HG03571 (cell line): ENCODE measurements at regions not wholly inside any gene's neighbourhood (a gene's known extent, or its start where the extent isn't known, plus 50 kb on each side); places are given as distances from the start of the nearest gene placed in this dataset.
A peak's percentile ranks its signal among the peaks of the same experiment; 100 is the strongest.

Experiments used
- ATAC-seq: cut with Tn5 transposase; IDR thresholded peaks from one replicate; pipeline ENCODE4 v1.9.1; 2021; ENCODE audit not compliant: unreplicated experiment

- ATAC-seq, result no peak
Observed at GRCh38 chr1:105684714-105685113, 1371.8 kb upstream of the PRMT6 start.

DNA sequence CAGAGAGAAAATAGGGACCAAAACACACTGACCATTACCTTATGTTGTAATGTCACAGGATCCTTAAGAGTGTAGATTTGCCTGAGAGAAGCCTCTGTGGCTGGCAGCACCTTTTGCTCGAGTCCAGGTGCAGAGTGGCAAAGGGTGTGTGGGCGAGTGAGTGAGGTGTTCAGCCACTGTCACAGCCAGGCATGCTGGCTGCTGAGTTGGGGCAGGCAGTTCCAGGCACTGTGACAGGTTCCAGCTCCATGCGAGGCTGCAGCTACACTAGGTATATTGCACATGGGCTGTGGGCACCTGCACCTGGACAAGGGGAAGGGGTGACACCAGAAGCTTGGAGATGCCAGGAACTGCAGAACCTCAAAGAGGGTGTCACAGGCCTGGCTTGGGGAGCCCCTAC lies 1370.4 kb upstream of the PRMT6 start:
- no peak for ATAC-seq

GRCh38 chr1:105686874-105687690 lies 1369.4 kb upstream of the PRMT6 start:
- ATAC-seq, result no peak

GRCh38 chr1:105700723-105701122 lies 1355.8 kb upstream of the PRMT6 start:
- ATAC-seq, result no peak

- no peak for ATAC-seq
Observed at GRCh38 chr1:105724286-105724685, 1332.2 kb upstream of the PRMT6 start.

DNA sequence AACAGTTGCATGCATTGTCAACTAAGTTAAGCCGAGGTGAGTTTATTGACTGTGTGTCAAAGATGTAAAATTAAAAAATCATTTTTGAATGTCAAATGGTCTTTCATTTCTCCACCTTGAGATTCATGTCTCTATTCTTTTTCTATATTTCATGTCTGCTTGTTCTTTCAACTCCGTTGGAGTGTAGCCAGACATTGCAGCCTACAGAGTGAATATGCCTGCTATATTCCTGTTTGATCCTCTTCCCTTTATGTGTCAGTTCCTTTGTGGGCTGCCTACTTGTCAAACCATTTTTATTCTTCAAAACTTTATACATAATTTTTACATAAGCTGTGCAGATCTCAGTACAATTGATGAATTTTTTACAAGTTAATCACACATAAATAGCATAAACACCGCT lies 1325.8 kb upstream of the PRMT6 start:
- no peak for ATAC-seq

GRCh38 chr1:105736349-105736748 lies 1320.1 kb upstream of the PRMT6 start:
- no peak for ATAC-seq

- ATAC-seq, result no peak
Observed at GRCh38 chr1:105779727-105780126, 1276.7 kb upstream of the PRMT6 start.

- ATAC-seq, result no peak
Observed at GRCh38 chr1:105785021-105785420, 1271.5 kb upstream of the PRMT6 start.

DNA sequence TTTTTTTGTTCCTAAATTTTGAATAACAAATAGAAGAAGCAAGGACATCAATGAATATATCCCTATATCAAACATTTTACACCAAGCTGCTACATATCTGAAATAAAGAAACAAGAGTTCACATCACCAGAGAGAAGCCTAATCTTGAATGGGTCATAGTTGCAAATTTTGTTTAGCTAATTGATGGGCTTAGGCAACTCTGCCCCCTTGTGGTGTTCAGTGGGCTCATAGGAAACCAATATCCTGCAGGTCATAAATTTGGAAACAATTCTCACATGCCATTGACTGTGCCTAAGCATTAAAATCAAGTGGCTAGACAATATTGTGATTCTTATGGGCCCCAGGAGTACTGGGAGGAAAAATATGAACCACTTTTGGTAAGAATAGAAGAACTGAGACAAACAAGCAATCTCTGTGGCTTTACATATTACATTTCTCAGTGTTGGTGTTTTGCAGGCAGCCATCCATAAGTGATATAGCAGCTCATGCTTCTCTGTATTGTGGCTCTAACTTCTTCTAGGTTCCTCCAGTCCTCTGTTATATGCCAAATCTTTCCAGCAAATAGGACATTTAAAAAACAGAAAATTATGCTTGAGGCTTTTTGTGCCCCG lies 1262.8 kb upstream of the PRMT6 start:
- ATAC-seq, result no peak

DNA sequence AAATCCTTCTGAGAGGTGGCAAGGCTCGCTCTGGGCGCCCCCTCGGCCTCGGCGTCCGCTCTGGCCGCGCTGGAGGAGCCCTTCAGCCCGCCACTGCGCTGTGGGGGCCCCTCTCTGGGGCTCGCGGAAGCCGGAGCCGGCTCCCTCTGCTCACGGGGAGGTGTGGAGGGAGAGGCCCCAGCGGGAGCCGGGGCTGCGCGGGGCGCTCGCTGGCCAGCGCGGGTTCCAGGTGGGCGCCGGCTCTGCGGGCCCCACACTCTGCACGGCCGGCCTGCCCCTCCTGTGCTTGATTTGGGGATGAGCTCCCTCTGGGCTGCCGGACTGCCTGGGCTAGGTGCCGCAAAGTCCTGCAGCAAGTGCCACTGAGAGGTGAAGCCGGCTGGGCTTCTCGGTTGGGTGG lies 1260.7 kb upstream of the PRMT6 start:
- no peak for ATAC-seq

GRCh38 chr1:105830571-105831146 lies 1225.8 kb upstream of the PRMT6 start:
- no peak for ATAC-seq

- no peak for ATAC-seq
Observed at GRCh38 chr1:105838071-105838470, 1218.4 kb upstream of the PRMT6 start.

DNA sequence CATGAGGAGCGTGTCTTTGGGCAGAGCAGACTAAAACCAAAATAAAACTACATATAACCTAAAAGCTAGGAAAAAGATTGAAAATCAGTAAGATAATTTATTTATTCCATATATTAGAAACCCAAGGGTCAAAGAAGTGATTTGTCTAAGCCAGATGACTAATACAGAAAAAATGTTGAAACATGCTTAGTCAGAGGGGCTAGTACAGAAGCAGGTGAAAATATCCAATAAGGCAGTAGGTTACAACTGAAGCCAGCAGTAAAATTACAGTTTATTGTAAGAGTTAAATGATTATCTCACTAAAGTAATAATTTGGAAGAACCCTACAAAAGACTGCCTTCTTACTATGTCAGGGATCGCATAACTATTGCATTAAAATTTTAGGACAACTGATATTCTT lies 1190.9 kb upstream of the PRMT6 start:
- no peak for ATAC-seq

DNA sequence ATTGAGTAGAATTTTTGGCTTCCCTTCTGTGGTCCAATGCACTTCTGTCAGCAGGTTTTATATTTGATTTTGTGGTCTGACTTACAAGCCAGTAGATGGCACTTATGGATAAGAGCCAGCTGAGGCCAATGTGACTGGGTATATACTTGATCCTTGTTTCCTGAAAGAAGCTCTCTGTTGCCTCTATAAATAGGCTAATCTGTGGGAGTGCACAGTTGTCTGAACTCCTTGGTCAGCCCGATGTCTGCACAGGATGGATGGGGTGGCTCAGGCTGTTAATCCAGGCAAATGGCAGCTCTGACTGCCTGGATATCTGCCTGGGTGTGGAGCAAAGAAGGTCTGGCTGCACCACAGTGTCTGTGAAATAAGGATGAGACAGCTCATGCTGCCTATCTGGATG lies 1183.7 kb upstream of the PRMT6 start:
- no peak for ATAC-seq

DNA sequence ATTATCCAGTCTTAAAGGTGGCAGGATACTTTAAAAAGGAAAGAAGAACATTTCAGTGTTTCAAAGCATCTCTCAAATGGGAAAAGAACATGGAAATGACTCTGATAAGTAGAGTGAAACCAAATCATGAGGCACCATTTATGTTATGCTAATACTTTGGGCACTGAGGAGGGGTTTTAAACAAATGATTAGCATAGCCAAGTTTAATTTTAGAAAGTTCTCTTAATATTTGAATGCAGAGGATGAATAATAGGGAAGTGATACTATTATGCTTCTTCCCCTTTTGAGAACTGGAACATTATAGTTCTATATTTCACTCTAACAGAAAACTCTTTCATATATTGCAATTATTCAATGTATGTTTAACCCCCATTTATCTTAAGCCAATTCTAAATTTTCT lies 1181.9 kb upstream of the PRMT6 start:
- ATAC-seq, result peak; percentile 83

- no peak for ATAC-seq
Observed at GRCh38 chr1:105886309-105886708, 1170.2 kb upstream of the PRMT6 start.

DNA sequence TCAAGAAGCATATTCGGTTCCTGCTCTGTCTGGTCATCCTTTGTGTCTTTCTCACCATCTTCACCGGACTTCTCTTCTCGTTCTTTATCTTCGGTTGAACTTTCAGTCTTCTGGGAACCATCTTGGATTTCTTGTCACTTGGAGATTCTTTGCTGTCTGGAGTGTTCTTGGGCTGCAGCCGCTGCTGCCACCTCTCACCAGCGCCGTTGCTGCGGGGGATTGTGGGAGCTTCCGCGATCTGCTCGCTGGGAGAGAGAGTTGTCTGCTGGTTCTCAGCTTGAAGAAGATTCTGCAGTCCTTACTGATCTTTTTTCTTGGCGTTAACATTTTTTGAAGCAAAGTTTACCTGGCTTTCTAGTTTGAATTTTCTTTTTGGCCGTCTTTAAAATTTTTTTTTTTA lies 1165.2 kb upstream of the PRMT6 start:
- ATAC-seq, result no peak

- ATAC-seq, result no peak
Observed at GRCh38 chr1:105894006-105894405, 1162.5 kb upstream of the PRMT6 start.

DNA sequence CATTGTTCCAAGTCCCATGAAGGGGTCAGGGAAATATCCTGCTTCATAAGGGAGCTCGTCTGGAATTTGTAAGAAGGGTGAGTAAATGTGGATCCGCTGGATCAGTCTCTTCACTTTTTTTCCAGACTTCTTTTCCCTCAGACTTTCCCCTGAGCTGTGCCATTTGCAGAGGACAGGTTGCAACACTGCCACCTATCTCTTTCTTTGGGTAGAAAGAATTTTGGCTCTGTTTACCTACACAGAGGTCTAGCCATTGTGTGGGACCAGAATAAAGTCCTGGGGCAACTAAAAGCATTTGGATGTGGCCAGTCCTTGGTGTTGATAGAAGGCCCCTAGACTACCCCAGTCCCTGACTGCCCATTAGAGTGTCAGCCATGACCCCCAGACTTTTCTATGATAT lies 1146.7 kb upstream of the PRMT6 start:
- no peak for ATAC-seq

DNA sequence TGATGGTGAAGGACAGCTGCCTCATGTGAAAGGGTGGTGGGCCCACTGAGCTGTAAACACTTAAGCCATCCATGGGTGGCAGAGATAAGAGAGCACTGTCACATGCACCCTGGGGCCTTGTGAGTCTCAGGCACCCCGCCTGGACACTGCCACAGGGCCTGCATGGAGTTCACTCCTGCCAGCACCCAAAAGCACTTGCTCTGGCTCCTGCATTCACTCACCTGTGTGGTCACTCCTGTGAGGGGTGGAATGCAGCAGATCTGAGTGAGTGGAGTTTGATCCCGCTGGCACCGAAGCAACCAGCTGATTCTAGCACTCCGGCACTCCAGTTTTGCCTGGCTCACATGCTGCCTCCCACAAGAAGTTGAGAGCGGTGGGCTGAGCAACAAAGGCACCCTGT lies 1142.1 kb upstream of the PRMT6 start:
- no peak for ATAC-seq

DNA sequence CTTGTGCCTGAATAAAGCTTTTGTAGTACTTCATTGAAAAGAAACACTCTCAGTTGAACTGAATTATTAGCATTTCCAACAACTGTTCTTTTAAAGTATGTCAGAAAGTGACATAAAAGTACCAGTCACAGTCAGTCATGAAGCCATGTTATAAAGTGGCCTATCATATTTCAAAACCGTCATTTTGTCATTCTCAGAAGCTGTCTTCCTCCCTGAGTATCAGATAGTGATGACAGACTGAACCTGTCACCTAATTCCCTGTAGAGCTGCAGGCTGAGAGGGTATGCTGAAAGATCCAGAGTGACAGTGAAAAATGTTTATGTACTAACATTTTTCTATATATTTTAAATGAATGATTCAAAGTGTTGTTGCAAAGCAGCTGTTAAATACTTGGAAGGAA lies 1121.7 kb upstream of the PRMT6 start:
- no peak for ATAC-seq
